AG04449 (cell line): ENCODE measurements at regions not wholly inside any gene's neighbourhood (a gene's known extent, or its start where the extent isn't known, plus 50 kb on each side); places are given as distances from the start of the nearest gene placed in this dataset.
A peak's percentile ranks its signal among the peaks of the same experiment; 100 is the strongest.

ENCODE experiments used
- CTCF ChIA-PET: fragments of 350-600 bp; formaldehyde crosslinking; extraction: SDS; loops from one replicate; lab custom pipeline; 2021; ENCODE audit warnings: antibody characterized with exemption; lab: Yijun Ruan, JAX
- POLR2A ChIA-PET: fragments of 400-600, 350-600 bp; formaldehyde crosslinking; extraction: SDS; loops from one replicate; lab custom pipeline; 2020; ENCODE audit warnings: antibody characterized with exemption, inconsistent platforms; lab: Yijun Ruan, JAX
- DNase-seq: peaks from one replicate; pipeline ENCODE4 v3.0.0-alpha.2; 2010; ENCODE audit warnings: low read depth, low spot score
- H3K4me3 ChIP-seq: 2 replicates; pipeline ENCODE4 v1.5.1; 2011; ENCODE audit warnings: low read depth, mild to moderate bottlenecking, control low read depth, low read length
- CTCF ChIP-seq: IDR thresholded peaks from one replicate; pipeline ENCODE4 v1.5.1; 2011; ENCODE audit warnings: mild to moderate bottlenecking, moderate library complexity, low read length, control low read depth, inconsistent platforms; ENCODE audit not compliant: insufficient read depth; ENCODE audit errors: missing control alignments

GRCh38 chr6:122859676-122860075 is 70.6 kb downstream of the SMPDL3A start:
- CTCF ChIA-PET: no interaction called here
- H3K4me3 ChIP-seq: no peak overlapping the region
- no peak for TF ChIP-seq CTCF
- DNase-seq: no peak
- POLR2A ChIA-PET: no interaction called here

- ChIA-PET CTCF (no interaction called here), POLR2A (no interaction called here)
- H3K4me3 ChIP-seq: no peak overlapping the region
- no peak for DNase-seq
- TF ChIP-seq CTCF: no peak
Observed at GRCh38 chr6:122861594-122861993, 72.5 kb downstream of the SMPDL3A start.

- ChIA-PET POLR2A (no interaction called here), CTCF (interaction anchor here (1.7 kb wide), 1 partner anchor 29 kb away, joined by 4 read pairs; no protein-coding TSS in a partner anchor)
- TF ChIP-seq CTCF: no peak
- no peak overlapping the region for H3K4me3 ChIP-seq
- DNase-seq: no peak
Observed at GRCh38 chr6:122868137-122868536, 79.1 kb downstream of the SMPDL3A start.

GRCh38 chr6:122869437-122870024 is 80.5 kb downstream of the SMPDL3A start:
- DNase-seq: peak; percentile 17
- POLR2A ChIA-PET: no interaction called here
- H3K4me3 ChIP-seq: no peak overlapping the region
- peak; percentile 48 for TF ChIP-seq CTCF
- CTCF ChIA-PET: interaction anchor here (0.8 to 2.1 kb wide), 8 partner anchors 12 to 1985 kb away, joined by 3 to 8 read pairs (median 7); no protein-coding TSS in a partner anchor

- TF ChIP-seq CTCF: no peak
- no peak overlapping the region for H3K4me3 ChIP-seq
- DNase-seq: no peak
- ChIA-PET CTCF (interaction anchor here (2.1 kb wide), 1 partner anchor 438 kb away, joined by 8 read pairs; no protein-coding TSS in a partner anchor), POLR2A (no interaction called here)
Observed at GRCh38 chr6:122871079-122871478, 82.0 kb downstream of the SMPDL3A start.

- CTCF ChIA-PET: no interaction called here
- no peak overlapping the region for H3K4me3 ChIP-seq
- no peak for DNase-seq
- no peak for TF ChIP-seq CTCF
- POLR2A ChIA-PET: no interaction called here
Observed at GRCh38 chr6:122872311-122872710, 83.3 kb downstream of the SMPDL3A start.
